Adrenal gland (tissue), 5 donors: ENCODE measurements at regions not wholly inside any gene's neighbourhood (a gene's known extent, or its start where the extent isn't known, plus 50 kb on each side); places are given as distances from the start of the nearest gene placed in this dataset.

Experiments used
- CTCF ChIP-seq, 6 experiments: fragments of 450-650 bp in 4 of 6; fragments of 200-600 bp in 2 of 6; sonication (generic) in 1 of 6; IDR thresholded peaks; 1 replicate in 5 of 6; 2 replicates in 1 of 6; pipeline versions ENCODE4 v1.5.1 to v1.8.0; 2016 to 2021; ENCODE audit warnings: antibody characterized with exemption in 6 of 6, mild to moderate bottlenecking in 2 of 6, moderate library complexity in 1 of 6
- POLR2A ChIP-seq, 2 donors: fragments of 450-650 bp; IDR thresholded peaks; one replicate each; pipeline ENCODE4 v1.6.1; 2017; ENCODE audit warnings: antibody characterized with exemption in 2 of 2, mild to moderate bottlenecking in 2 of 2, moderate library complexity in 1 of 2
- donor health status: DM: no; HTN: no; CAD: no.

GRCh38 chr6:119922814-119923213 is 573.3 kb upstream of the MAN1A1 start:
- TF ChIP-seq CTCF (IDR thresholded peaks at IDR 0.05) (no peak), POLR2A (IDR thresholded peaks at IDR 0.05) (no peak)
